HepG2 (cell line): ENCODE measurements at regions not wholly inside any gene's neighbourhood (a gene's known extent, or its start where the extent isn't known, plus 50 kb on each side); places are given as distances from the start of the nearest gene placed in this dataset.

Experiments
- GZF1 ChIP-seq: sonication (generic); formaldehyde crosslinking; IDR thresholded peaks from 2 replicates; pipeline ENCODE4 v1.5.1; 2020; ENCODE audit warnings: mild to moderate bottlenecking, missing genetic modification reagents
- IKZF5 ChIP-seq: IDR thresholded peaks from 2 replicates; pipeline ENCODE4 v1.6.1; 2018; ENCODE audit warnings: missing genetic modification reagents, mild to moderate bottlenecking, missing compliant biosample characterization
- ZNF18 ChIP-seq: sonication (generic); formaldehyde crosslinking; IDR thresholded peaks from 2 replicates; pipeline ENCODE4 v1.8.0; 2022; ENCODE audit warnings: mild to moderate bottlenecking, missing genetic modification reagents; ENCODE audit not compliant: insufficient replicate concordance
- ZNF326 ChIP-seq: sonication (generic); formaldehyde crosslinking; IDR thresholded peaks from 2 replicates; pipeline ENCODE4 v1.4.0; 2020; ENCODE audit warnings: missing genetic modification reagents, borderline replicate concordance
- ZNF460 ChIP-seq: sonication (generic); formaldehyde crosslinking; IDR thresholded peaks from 2 replicates; pipeline ENCODE4 v1.5.1; 2020; ENCODE audit warnings: missing genetic modification reagents, mild to moderate bottlenecking, borderline replicate concordance
- ZNF484 ChIP-seq: sonication (generic); formaldehyde crosslinking; IDR thresholded peaks from 2 replicates; pipeline ENCODE4 v1.5.1; 2020; ENCODE audit warnings: mild to moderate bottlenecking, low read depth, missing genetic modification reagents, borderline replicate concordance
- TF ChIP-seq, protein P1 (sequence below): sonication (generic); formaldehyde crosslinking; IDR thresholded peaks from 2 replicates; pipeline ENCODE4 v1.4.0; 2020; ENCODE audit warnings: missing genetic modification reagents, borderline replicate concordance
- TF ChIP-seq, protein P2 (sequence below): sonication (generic); formaldehyde crosslinking; conservative IDR thresholded peaks from 2 replicates; pipeline ENCODE4 v1.5.0; 2020; ENCODE audit warnings: missing genetic modification reagents

DNA sequence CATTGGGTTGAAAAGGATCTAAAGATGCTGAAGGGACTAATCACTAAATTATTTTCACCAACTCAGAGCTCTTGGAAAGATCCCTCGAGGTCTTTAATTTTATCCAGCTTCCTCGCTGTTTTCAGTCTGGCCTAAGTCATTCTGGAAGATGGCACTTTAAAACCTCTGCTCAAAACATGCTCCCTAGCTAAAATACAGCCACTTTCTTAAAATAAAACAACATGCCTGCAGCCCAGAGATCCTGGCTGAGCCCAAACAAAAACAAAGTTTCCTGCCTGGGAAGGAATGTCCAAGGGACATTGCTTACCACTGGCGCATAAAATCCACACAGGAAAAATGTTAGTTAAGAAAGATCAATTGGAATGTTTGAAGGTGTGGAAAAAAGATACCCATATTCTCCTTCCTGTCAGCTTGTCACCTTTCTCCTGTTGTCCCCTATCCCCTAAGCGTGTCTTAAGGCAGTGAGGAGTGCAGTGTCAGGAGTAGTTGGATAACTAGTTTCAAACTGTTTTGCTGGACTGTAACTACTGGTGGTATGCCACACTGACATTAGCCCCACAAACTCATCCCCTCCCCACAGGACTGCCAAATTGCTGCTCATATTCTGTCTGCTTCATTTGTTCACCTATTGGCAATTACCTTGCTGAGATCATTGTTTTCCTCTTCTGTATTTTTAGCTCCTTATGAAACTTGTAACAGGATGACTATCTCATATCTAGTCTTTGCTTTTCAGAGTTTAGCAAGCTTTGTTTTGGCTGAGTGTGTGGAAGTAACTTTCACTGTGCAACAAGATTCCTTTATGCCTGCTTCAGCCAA lies 108.3 kb upstream of the SESN3 start (continued):
- TF ChIP-seq, protein P1, sequence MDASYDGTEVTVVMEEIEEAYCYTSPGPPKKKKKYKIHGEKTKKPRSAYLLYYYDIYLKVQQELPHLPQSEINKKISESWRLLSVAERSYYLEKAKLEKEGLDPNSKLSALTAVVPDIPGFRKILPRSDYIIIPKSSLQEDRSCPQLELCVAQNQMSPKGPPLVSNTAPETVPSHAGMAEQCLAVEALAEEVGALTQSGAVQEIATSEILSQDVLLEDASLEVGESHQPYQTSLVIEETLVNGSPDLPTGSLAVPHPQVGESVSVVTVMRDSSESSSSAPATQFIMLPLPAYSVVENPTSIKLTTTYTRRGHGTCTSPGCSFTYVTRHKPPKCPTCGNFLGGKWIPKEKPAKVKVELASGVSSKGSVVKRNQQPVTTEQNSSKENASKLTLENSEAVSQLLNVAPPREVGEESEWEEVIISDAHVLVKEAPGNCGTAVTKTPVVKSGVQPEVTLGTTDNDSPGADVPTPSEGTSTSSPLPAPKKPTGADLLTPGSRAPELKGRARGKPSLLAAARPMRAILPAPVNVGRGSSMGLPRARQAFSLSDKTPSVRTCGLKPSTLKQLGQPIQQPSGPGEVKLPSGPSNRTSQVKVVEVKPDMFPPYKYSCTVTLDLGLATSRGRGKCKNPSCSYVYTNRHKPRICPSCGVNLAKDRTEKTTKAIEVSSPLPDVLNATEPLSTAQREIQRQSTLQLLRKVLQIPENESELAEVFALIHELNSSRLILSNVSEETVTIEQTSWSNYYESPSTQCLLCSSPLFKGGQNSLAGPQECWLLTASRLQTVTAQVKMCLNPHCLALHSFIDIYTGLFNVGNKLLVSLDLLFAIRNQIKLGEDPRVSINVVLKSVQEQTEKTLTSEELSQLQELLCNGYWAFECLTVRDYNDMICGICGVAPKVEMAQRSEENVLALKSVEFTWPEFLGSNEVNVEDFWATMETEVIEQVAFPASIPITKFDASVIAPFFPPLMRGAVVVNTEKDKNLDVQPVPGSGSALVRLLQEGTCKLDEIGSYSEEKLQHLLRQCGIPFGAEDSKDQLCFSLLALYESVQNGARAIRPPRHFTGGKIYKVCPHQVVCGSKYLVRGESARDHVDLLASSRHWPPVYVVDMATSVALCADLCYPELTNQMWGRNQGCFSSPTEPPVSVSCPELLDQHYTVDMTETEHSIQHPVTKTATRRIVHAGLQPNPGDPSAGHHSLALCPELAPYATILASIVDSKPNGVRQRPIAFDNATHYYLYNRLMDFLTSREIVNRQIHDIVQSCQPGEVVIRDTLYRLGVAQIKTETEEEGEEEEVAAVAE (CRISPR knock-in tag), result no peak
- TF ChIP-seq ZNF326 (no peak), ZNF18 (CRISPR knock-in tag) (no peak), ZNF484 (CRISPR knock-in tag) (no peak), IKZF5 (CRISPR knock-in tag) (no peak), GZF1 (CRISPR knock-in tag) (no peak), ZNF460 (CRISPR knock-in tag) (no peak)
- TF ChIP-seq, protein P2, sequence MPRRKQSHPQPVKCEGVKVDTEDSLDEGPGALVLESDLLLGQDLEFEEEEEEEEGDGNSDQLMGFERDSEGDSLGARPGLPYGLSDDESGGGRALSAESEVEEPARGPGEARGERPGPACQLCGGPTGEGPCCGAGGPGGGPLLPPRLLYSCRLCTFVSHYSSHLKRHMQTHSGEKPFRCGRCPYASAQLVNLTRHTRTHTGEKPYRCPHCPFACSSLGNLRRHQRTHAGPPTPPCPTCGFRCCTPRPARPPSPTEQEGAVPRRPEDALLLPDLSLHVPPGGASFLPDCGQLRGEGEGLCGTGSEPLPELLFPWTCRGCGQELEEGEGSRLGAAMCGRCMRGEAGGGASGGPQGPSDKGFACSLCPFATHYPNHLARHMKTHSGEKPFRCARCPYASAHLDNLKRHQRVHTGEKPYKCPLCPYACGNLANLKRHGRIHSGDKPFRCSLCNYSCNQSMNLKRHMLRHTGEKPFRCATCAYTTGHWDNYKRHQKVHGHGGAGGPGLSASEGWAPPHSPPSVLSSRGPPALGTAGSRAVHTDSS, result no peak
- TF ChIP-seq, all 625 proteins: peak for 0
